Tongue (tissue), 1 donor: ENCODE measurements at regions not wholly inside any gene's neighbourhood (a gene's known extent, or its start where the extent isn't known, plus 50 kb on each side); places are given as distances from the start of the nearest gene placed in this dataset.
A peak's percentile ranks its signal among the peaks of the same experiment; 100 is the strongest.

Experiments
- DNase-seq: peaks from one replicate; pipeline ENCODE4 v3.0.0-alpha.2; 2015

GRCh38 chr2:51628917-51629316, 597.0 kb upstream of the NRXN1 start:
- peak; percentile 34 for DNase-seq

GRCh38 chr2:51624995-51625394, 593.1 kb upstream of the NRXN1 start:
- DNase-seq, result no peak

- DNase-seq, result no peak
These were observed 588.9 kb upstream of the NRXN1 start for GRCh38 chr2:51620796-51621195.

GRCh38 chr2:51619961-51620360, 588.0 kb upstream of the NRXN1 start:
- no peak for DNase-seq

GRCh38 chr2:51612387-51612786, 580.5 kb upstream of the NRXN1 start:
- DNase-seq, result no peak

GRCh38 chr2:51601706-51602105, 569.8 kb upstream of the NRXN1 start:
- DNase-seq, result no peak

GRCh38 chr2:51597086-51597485, 565.2 kb upstream of the NRXN1 start:
- DNase-seq, result no peak

- DNase-seq, result peak; percentile 4
These were observed 563.9 kb upstream of the NRXN1 start for GRCh38 chr2:51595836-51596235.

GRCh38 chr2:51581636-51582267, 549.8 kb upstream of the NRXN1 start:
- no peak for DNase-seq

GRCh38 chr2:51579412-51579811, 547.5 kb upstream of the NRXN1 start:
- DNase-seq, result no peak

- DNase-seq, result no peak
These were observed 543.2 kb upstream of the NRXN1 start for GRCh38 chr2:51575181-51575580.

GRCh38 chr2:51559026-51559425, 527.1 kb upstream of the NRXN1 start:
- DNase-seq, result no peak

- DNase-seq, result no peak
These were observed 521.5 kb upstream of the NRXN1 start for GRCh38 chr2:51553476-51553875.

- DNase-seq, result no peak
These were observed 503.8 kb upstream of the NRXN1 start for GRCh38 chr2:51535763-51536162.

GRCh38 chr2:51534166-51534565, 502.2 kb upstream of the NRXN1 start:
- no peak for DNase-seq

- no peak for DNase-seq
These were observed 496.2 kb upstream of the NRXN1 start for GRCh38 chr2:51528156-51528555.

GRCh38 chr2:51526766-51527165, 494.8 kb upstream of the NRXN1 start:
- no peak for DNase-seq

- DNase-seq, result no peak
These were observed 484.7 kb upstream of the NRXN1 start for GRCh38 chr2:51516667-51517066.

GRCh38 chr2:51511002-51511401, 479.1 kb upstream of the NRXN1 start:
- no peak for DNase-seq

GRCh38 chr2:51510303-51510702, 478.4 kb upstream of the NRXN1 start:
- no peak for DNase-seq

GRCh38 chr2:51505533-51505932, 473.6 kb upstream of the NRXN1 start:
- no peak for DNase-seq

- DNase-seq, result no peak
These were observed 458.8 kb upstream of the NRXN1 start for GRCh38 chr2:51490576-51491234.

- no peak for DNase-seq
These were observed 452.7 kb upstream of the NRXN1 start for GRCh38 chr2:51484605-51485004.

- no peak for DNase-seq
These were observed 451.8 kb upstream of the NRXN1 start for GRCh38 chr2:51483720-51484119.
